HG03354 (cell line): ENCODE measurements at regions not wholly inside any gene's neighbourhood (a gene's known extent, or its start where the extent isn't known, plus 50 kb on each side); places are given as distances from the start of the nearest gene placed in this dataset.
"Not testable (repeated sequence)": the region's sequence is repeated elsewhere in the genome, so short reads cannot be mapped to it uniquely, and the experiment has no call there.

Source experiments
- ATAC-seq: cut with Tn5 transposase; IDR thresholded peaks from one replicate; pipeline ENCODE4 v1.9.1; 2021; ENCODE audit warnings: mild to moderate bottlenecking; ENCODE audit not compliant: unreplicated experiment, poor library complexity, severe bottlenecking

DNA sequence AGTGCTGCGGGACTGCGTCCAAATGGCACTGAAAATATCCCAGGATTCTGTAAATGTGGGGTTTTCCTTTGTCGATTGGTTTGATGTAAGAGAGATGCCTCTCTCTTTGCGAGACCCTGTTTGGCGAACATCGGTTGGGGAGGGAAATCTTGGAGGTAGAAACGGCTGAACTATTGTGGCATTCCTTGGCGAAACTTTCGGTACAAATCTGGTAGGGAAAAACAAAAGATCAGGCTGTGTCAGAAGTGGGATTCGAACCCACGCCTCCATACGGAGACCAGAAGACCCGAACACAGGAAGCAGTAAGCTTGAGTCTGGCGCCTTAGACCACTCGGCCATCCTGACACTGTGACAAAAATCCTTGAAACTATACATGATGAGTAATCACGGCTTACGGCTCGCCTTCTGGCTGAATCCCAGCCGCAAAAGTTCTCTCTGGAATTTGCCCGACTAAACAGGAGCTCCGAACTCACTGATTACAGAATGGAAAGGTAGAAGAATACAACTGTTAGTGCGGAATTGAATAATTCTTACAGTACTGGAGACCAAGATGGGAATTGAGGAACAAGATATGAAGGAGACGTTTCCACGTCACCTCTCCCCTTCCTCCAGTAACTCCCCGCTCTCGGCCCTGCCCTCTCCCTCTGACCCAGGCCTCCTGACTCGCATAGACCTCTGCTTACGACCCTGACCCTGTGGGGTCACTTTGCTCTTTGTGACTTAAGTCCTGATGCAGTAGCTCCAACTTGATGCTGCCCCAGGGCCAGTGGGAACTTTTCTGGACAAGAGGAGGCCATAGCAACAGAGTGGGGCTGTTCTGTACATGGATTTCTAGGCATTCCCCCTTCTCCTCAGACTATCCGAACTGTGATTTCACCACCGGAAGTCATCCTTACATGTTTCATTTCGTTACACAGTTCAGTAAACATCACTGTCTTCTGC lies 132.8 kb upstream of the ZNF184 start:
- ATAC-seq = no peak

DNA sequence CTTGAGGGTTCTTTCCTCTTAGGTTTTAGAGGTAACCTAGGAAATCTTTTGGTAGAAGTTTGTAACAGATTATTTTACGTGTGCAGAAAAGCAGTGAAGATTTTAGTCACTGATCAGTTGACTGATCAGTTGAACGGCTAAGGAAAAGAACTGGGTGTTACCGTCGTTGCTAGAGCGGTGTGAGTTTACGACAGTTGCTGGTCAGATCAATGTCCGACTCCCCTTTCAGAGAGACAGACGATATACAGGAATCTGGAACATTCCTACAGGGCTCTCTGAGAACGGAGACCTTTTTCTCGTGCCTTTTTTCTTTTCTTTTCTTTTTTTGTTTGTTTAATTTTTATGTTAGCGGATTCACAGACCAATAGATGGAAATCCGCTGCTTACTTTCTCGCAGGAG lies 132.1 kb upstream of the ZNF184 start:
- no peak for ATAC-seq

DNA sequence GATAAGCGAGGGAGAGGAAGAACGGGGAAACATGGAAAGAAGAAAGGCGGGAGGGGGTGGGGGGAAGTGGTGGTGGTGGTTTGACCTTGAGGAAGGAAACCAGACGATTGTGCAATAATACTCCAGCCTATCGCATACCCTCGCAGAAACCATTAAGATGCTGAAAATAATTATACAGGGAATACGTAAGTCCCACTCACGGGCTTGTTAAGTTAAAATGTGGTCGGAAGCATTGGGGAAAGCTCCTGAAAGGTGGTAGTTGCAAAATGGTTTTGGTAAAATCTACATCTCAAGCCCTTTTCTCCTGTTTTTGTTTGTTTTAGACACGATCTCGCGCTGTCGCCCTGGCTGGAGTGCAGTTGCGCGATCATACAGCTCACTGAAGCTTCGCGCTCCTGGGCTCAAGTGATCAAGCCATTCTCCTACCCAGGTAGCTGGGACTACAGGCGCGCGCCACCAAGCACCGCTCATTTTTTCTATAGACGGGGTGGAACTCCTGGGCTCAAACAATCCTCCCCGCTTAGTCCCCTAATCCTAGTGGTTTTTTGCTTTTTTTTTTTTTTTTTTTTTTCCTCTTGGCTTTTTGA lies 128.9 kb upstream of the ZNF184 start:
- no peak for ATAC-seq

DNA sequence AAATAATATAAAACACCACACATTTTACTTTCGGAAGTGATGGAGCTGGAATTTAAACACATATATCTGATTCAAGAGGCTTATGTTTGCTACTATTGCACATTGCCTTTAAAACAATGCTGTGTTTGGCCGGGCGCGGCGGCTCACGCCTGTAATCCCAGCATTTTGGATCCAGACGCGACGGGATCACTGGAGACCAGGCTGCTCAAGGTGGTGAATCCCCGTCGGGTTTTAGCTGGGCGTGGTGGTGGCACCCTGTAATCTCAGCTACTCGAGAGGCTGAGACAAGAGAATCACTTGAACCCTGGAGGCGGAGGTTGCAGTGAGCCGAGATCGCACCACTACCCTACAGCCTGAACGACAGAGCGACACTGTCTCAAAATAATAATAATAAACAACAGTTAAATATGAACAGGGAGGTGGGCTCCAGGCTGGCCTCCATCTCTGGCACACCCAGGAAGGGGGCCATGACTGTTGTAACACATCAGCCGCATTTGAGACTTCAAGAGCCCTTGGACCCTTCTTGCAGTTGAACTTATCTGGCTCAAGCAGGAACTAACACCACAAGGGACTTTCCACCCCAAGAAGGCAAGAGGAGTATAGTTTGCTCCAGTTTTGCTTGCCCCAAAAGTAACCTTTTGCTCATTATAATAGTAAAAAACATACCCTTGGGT lies 127.1 kb upstream of the ZNF184 start:
- no peak for ATAC-seq

DNA sequence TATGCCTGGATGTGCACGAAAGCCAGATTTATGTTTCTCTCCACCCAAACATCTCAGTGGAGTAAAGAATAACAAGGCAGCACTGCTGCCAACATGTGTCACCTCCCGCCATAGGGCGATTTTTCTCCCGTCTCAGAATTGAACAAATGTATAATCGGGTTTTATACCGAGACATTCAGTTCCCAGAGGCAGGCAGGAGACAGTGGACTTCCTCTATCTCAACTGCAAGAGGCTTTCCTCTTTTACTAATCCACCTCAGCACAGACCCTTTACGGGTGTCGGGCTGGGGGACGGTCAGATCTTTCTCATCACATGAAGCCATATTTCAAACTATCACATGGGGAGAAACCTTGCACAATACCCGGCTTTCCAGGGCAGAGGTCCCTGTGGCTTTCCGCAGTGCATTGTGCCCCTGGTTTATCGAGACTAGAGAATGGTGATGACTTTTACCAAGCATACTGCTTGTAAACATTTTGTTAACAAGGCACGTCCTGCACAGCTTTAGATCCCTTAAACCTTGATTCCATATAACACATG lies 124.2 kb upstream of the ZNF184 start:
- not testable (repeated sequence) for ATAC-seq

DNA sequence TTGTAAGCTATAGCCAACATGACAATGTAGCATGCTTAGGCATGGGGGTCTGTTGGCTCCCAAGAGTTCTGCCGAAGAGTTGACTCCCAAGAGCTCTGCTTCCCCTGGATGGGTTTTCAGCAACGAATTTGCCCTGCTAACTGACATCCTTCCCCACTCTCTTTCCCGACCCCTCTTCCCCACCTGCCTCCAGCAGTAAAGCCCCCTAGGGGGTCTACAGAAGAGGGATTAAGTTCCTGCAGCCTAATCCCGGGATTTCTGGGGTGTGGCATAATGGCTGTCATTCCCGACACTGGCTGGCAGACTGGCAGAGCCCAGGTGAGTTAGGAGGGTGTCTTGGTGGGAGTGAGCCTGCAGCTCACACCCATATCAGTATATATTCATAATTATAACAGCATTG lies 121.0 kb upstream of the ZNF184 start:
- no peak for ATAC-seq

GRCh38 chr6:27593200-27593818 lies 120.4 kb upstream of the ZNF184 start:
- no peak for ATAC-seq

DNA sequence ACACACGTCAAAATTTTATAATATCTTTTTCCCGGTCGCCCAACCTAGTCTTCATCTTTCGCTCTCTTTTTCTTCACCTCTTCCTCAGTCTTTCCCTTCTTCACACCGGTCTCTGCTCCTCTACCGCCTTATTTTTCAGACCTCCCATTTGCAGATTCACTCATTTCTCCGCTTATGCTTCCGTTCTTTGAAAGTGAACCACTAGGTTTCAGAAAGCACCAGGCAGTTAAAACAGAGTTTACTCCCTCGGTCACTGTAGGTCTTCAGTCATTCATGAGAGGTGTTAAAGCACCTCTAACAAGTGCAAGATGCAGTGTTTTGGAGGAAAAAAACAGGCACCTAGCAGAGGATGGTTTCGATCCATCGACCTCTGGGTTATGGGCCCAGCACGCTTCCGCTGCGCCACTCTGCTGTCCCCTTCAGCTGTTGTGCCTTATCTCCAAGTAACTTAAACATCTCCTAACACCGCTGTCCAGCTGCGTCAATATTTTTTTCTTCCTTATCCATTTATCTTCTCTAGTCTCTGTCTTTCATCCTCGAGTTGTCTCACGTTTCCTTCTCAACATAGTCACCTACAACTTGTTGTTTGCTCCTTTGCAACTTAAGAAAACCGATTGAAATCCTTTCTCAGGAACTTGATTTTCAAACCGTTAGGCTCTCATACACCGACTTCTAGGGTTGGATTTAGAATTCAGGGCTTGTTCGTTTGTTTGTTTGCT lies 119.7 kb upstream of the ZNF184 start:
- ATAC-seq = peak; percentile 90

DNA sequence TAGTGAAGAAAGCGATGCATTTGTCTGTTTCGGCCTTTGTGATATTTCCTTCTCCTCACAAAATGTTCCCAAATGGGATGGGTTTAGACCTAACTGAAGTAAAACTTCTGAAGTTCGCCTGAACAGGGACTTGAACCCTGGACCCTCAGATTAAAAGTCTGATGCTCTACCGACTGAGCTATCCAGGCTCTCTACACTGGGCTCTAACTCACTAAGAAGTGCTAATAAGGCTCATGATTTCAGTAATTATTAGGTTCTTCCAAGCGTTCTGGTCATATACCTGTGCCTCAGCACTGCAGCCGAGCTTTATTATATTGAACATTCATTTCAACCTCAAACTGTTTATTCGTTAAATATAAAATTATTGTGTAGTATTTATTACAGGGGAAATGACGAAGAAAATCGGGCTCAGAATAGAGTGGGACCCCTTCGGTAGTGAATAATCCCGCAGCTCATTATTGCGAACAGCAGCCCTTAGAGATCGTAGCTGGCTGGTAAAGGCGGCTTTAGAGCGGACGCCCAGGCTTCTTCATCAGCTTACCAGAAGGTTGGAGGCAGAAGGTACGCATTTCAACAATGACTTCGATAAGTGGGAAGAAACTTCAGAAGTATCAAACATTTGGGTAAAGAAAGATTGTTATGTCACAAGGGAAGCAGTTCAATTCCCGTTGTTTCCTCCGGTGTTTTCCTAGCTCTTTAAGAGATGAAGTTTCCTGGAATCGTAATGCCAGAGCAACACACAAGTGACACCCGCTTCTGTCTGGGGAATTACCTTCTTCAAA lies 119.0 kb upstream of the ZNF184 start:
- peak; percentile 26 for ATAC-seq

- ATAC-seq = not testable (repeated sequence)
These were observed 112.4 kb upstream of the ZNF184 start for GRCh38 chr6:27585316-27585715.

DNA sequence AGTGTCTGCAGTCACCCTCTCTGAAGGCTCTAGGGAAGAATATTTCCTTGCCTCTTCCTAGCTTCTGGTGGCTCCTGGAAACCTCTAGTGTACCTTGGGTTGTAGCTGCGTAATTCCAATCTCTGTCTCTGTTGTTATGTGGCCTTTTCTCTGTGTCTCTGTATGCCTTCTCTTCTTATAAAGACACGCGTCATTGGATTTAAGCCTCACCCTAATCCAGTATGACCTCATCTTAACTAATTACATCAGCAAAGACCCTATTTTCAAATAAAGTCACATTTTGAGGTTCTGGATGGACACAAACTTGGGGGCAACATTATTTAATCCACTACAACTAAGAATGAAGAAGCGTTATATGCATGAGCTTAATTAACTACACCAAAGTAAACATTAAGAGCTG lies 111.4 kb upstream of the ZNF184 start:
- ATAC-seq = no peak

GRCh38 chr6:27582928-27583725 lies 110.2 kb upstream of the ZNF184 start:
- ATAC-seq = no peak

DNA sequence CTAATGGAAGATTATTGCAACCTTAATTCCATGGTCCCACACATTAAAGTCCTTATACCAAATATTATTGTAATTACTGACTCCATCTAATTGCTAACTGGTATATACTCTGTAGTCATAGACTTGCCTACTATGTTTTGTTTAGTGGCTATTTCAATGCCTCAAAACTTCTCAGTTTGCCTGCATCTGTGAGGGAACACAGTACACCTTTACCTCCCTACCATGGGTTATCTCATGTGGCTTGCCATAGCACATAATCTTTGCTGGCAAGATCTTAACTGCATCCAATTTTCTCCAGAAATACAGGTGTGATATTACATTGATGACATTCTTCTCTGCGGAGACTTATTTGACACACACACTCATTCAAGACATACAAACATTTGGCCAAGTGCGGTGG lies 107.1 kb upstream of the ZNF184 start:
- no peak for ATAC-seq

DNA sequence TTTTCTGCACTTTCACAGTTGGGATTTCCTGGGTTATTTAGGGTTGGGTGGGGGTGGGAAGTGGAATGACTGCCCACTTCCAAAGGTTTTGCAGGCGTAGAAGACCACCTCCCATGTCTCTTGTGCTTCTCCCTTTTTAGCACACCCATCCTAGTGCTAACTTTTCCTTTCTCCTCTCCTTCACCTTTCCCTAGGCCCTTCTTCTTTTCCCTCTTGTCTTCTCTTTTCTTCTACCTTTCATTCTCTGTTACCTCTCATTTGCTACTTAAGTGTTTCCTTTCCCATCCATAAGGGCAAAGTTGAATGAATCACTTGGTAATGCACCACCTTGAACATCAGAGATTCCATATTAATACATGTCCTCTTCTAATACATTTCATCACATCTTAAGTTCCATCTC lies 105.0 kb upstream of the ZNF184 start:
- ATAC-seq = no peak

DNA sequence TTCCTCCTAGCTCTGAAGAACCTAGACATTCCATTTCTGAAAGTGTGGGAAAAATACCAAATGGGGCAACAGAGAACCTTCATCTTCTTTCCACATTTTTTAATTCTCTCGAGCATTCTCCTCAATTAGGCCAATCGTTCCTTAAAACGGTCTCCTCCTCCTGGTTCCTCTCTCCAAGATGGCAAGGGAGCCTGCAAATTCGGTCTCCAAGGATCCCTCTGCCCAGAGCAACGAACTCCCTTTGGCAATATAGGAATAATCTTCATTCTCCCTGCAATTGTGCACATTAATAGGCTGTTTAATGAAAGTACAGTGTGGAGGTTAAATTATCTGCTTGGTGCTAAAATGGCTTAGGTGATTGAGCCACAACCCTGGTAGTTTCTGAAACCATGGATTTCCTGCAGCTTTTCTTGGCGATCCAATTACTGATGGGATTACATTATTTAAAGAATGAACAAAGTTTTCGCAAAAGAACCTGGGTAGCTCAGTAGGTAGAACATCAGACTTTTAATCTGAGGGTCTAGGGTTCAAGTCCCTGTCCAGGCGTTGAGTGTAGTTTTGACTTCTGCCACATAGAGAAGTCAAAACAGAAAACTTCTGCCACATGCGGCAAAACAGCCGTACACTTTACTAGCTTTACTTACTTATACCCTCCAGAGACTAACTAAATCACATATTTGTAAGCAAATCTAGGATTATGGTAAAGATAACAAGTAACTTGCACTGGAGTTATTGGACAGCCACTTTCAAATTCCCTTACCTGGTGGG lies 102.9 kb upstream of the ZNF184 start:
- no peak for ATAC-seq

DNA sequence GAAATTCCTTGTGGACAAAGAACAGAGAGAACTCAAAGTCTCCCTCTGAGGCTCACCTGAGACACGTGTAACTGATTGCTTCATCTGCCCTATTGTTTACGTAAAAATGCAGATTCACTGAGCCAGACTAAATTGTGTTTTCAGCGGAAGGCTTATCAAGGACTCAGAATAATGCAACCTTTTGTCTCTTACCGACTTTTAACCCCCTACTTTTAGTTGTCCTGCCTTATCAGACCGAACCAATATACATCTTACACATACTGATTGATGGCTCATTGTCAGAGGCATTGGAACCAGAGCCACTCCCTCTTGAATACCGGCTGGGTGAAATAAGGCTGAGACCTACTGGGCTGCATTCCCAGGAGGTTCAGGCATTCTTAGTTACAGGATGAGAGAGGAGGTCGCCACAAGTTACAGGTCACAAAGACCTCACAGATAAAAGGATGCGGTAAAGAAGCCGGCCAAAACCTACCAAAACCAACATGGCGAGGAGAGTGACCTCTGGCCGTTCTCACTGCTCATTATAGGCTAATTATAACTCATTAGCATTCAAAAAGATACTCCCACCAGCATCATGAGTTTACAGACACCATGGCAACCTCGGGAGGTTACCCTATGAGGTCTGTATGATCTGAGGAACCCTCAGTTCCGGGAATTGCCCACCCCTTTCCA lies 95.5 kb upstream of the ZNF184 start:
- ATAC-seq = no peak
